ENCODE measurements at regions not wholly inside any gene's neighbourhood (a gene's known extent, or its start where the extent isn't known, plus 50 kb on each side); places are given as distances from the start of the nearest gene placed in this dataset.

DNA sequence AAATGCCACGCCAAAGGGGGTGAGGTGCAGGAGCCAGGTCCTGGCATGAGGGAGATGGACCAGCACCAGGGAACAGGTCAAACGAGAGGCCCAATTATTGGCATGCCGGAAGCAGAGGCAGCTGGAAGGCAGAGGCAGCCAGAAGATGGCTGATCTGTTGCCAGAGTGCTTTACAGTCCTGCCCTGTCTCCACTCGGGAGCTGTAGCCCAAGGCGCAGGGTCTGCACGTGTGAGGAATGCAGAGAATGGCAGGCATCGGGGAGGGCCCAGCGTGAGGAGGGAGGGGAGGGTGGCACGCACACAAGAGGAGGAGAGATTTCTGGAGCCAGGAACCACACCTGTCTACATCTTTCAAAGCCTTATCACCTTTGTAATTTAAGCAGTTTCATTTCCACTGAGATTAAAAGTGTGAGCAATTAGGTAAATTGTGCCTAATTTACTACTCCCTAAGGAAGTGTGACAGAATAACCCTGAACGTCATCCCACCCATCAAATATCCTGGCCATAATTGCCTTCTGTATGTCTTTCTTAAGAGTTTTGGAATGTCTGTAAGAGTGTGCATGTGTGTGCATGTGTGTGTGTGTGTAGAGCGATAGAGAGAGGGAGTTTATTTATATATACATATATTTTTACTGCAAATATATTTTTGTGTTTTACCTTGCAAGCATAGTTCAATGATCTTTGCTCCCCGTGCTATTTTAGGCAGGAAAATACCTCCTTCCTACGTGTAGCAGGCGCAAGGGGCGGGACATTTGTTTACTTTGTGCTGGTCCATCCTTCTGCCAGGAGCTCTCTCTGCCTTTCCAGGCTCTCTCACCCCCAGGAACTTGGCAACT, 125.5 kb upstream of the SERBP1 start:
- TF ChIP-seq GATA2 (IDR thresholded peaks at IDR 0.05; ENCODE audit: low read depth, low read length), result no peak
- TF ChIP-seq GATA3 (IDR thresholded peaks at IDR 0.05; ENCODE audit: low read depth, low read length), result no peak

All from SH-SY5Y (cell line).